ENCODE measurements at regions not wholly inside any gene's neighbourhood (a gene's known extent, or its start where the extent isn't known, plus 50 kb on each side); places are given as distances from the start of the nearest gene placed in this dataset.
A peak's percentile ranks its signal among the peaks of the same experiment; 100 is the strongest.
"Not testable (repeated sequence)": the region's sequence is repeated elsewhere in the genome, so short reads cannot be mapped to it uniquely, and the experiment has no call there.

GRCh38 chr7:142646386-142647140, 102.7 kb upstream of the PRSS1 start:
- Mint-ChIP-seq H3K27ac (no peak overlapping the region), H3K27me3 (peaks cover 14% of the 10 kb centered on the region), H3K4me3 (peak overlapping the region; percentile 62 to 63), H3K9me3 (no peaks in the 10 kb centered on the region), H3K4me1 (no peaks in the 10 kb centered on the region)
- DNase-seq = no peak
- ATAC-seq = no peak

GRCh38 chr7:142645777-142646176, 103.5 kb upstream of the PRSS1 start:
- H3K4me3 Mint-ChIP-seq = peak overlapping the region; percentile 62 to 63
- no peaks in the 10 kb centered on the region for H3K9me3 Mint-ChIP-seq
- ATAC-seq (peak; percentile 46), DNase-seq (no peak)
- H3K27ac Mint-ChIP-seq = no peak overlapping the region
- H3K4me1 Mint-ChIP-seq = peaks cover under 1% of the 10 kb centered on the region
- peaks cover 14% of the 10 kb centered on the region for H3K27me3 Mint-ChIP-seq

GRCh38 chr7:142642316-142642715, 107.0 kb upstream of the PRSS1 start:
- Mint-ChIP-seq H3K4me3 (no peak overlapping the region), H3K4me1 (peaks cover 8% of the 10 kb centered on the region), H3K27me3 (peaks cover 8% of the 10 kb centered on the region), H3K27ac (no peak overlapping the region), H3K9me3 (no peaks in the 10 kb centered on the region)
- DNase-seq (no peak), ATAC-seq (no peak)

- not testable (repeated sequence) for H3K4me3 Mint-ChIP-seq, DNase-seq, H3K27me3 Mint-ChIP-seq, H3K27ac Mint-ChIP-seq, H3K9me3 Mint-ChIP-seq, ATAC-seq
- peaks cover 14% of the 10 kb centered on the region for H3K4me1 Mint-ChIP-seq
Observed at GRCh38 chr7:142641252-142641651, 108.0 kb upstream of the PRSS1 start.

GRCh38 chr7:142638581-142638980, 110.7 kb upstream of the PRSS1 start:
- ATAC-seq (no peak), DNase-seq (no peak)
- Mint-ChIP-seq H3K27ac (peak overlapping the region in 1 of 2 donors; percentile 57), H3K4me3 (no peak overlapping the region), H3K27me3 (peaks cover 8% of the 10 kb centered on the region), H3K4me1 (peaks cover 14% of the 10 kb centered on the region), H3K9me3 (no peaks in the 10 kb centered on the region)

- H3K9me3 Mint-ChIP-seq = no peaks in the 10 kb centered on the region
- H3K4me3 Mint-ChIP-seq = peak overlapping the region; percentile 82 to 86
- peaks cover 21% of the 10 kb centered on the region for H3K4me1 Mint-ChIP-seq
- ATAC-seq = peak; percentile 76
- no peaks in the 10 kb centered on the region for H3K27me3 Mint-ChIP-seq
- DNase-seq = peak in 1 of 2 donors; percentile 13
- H3K27ac Mint-ChIP-seq = peak overlapping the region; percentile 97 to 99
Observed at GRCh38 chr7:142637240-142637639, 112.0 kb upstream of the PRSS1 start.

GRCh38 chr7:142636751-142637150, 112.5 kb upstream of the PRSS1 start:
- Mint-ChIP-seq H3K9me3 (no peaks in the 10 kb centered on the region), H3K4me1 (peaks cover 22% of the 10 kb centered on the region), H3K4me3 (peak overlapping the region; percentile 82 to 86), H3K27ac (peak overlapping the region; percentile 97 to 99), H3K27me3 (no peaks in the 10 kb centered on the region)
- peak; percentile 11 to 38 for DNase-seq
- peak; percentile 81 for ATAC-seq

- H3K27ac Mint-ChIP-seq, DNase-seq, H3K9me3 Mint-ChIP-seq, ATAC-seq, H3K27me3 Mint-ChIP-seq: not testable (repeated sequence)
- Mint-ChIP-seq H3K4me1 (peaks cover 22% of the 10 kb centered on the region), H3K4me3 (peak overlapping the region in 1 of 2 donors; percentile 50)
Observed at GRCh38 chr7:142636107-142636506, 113.2 kb upstream of the PRSS1 start.

- peaks cover 15% of the 10 kb centered on the region for H3K4me1 Mint-ChIP-seq
- no peaks in the 10 kb centered on the region for H3K27me3 Mint-ChIP-seq
- H3K4me3 Mint-ChIP-seq = peak overlapping the region; percentile 37 to 45
- peak; percentile 56 to 63 for DNase-seq
- peak; percentile 87 for ATAC-seq
- H3K9me3 Mint-ChIP-seq = no peaks in the 10 kb centered on the region
- H3K27ac Mint-ChIP-seq = peak overlapping the region in 1 of 2 donors; percentile 19
Observed at GRCh38 chr7:142632271-142633134, 116.8 kb upstream of the PRSS1 start.

- H3K27me3 Mint-ChIP-seq = no peaks in the 10 kb centered on the region
- no peak overlapping the region for H3K4me3 Mint-ChIP-seq
- no peaks in the 10 kb centered on the region for H3K9me3 Mint-ChIP-seq
- H3K27ac Mint-ChIP-seq = no peak overlapping the region
- ATAC-seq = no peak
- DNase-seq = no peak
- H3K4me1 Mint-ChIP-seq = peaks cover 13% of the 10 kb centered on the region
Observed at GRCh38 chr7:142629588-142630260, 119.5 kb upstream of the PRSS1 start.

GRCh38 chr7:142628945-142629344, 120.3 kb upstream of the PRSS1 start:
- no peaks in the 10 kb centered on the region for H3K9me3 Mint-ChIP-seq
- no peak overlapping the region for H3K27ac Mint-ChIP-seq
- H3K4me3 Mint-ChIP-seq = no peak overlapping the region
- no peak for ATAC-seq
- peaks cover 13% of the 10 kb centered on the region for H3K4me1 Mint-ChIP-seq
- no peaks in the 10 kb centered on the region for H3K27me3 Mint-ChIP-seq
- no peak for DNase-seq

- peak overlapping the region in 1 of 2 donors; percentile 82 for H3K4me3 Mint-ChIP-seq
- H3K4me1 Mint-ChIP-seq, H3K9me3 Mint-ChIP-seq, H3K27me3 Mint-ChIP-seq, ATAC-seq, H3K27ac Mint-ChIP-seq, DNase-seq: not testable (repeated sequence)
Observed at GRCh38 chr7:142627223-142627622, 122.0 kb upstream of the PRSS1 start.

GRCh38 chr7:142626420-142627035, 122.7 kb upstream of the PRSS1 start:
- Mint-ChIP-seq H3K4me3 (peak overlapping the region; percentile 53 to 82), H3K4me1 (peaks cover 6% of the 10 kb centered on the region), H3K27ac (peak overlapping the region; percentile 88), H3K27me3 (no peaks in the 10 kb centered on the region), H3K9me3 (no peaks in the 10 kb centered on the region)
- DNase-seq = peak; percentile 57 to 61
- ATAC-seq = peak; percentile 72

- H3K27me3 Mint-ChIP-seq, DNase-seq, ATAC-seq, H3K27ac Mint-ChIP-seq, H3K4me3 Mint-ChIP-seq, H3K4me1 Mint-ChIP-seq, H3K9me3 Mint-ChIP-seq: not testable (repeated sequence)
Observed at GRCh38 chr7:142625216-142625615, 124.1 kb upstream of the PRSS1 start.

- DNase-seq (no peak), ATAC-seq (no peak)
- H3K4me1 Mint-ChIP-seq = peaks cover 10% of the 10 kb centered on the region
- no peaks in the 10 kb centered on the region for H3K9me3 Mint-ChIP-seq
- no peak overlapping the region for H3K27ac Mint-ChIP-seq
- no peak overlapping the region for H3K4me3 Mint-ChIP-seq
- no peaks in the 10 kb centered on the region for H3K27me3 Mint-ChIP-seq
Observed at GRCh38 chr7:142620402-142620801, 128.9 kb upstream of the PRSS1 start.
